Endothelial cell (in vitro differentiated cells): ENCODE measurements at regions not wholly inside any gene's neighbourhood (a gene's known extent, or its start where the extent isn't known, plus 50 kb on each side); places are given as distances from the start of the nearest gene placed in this dataset.

ENCODE experiments used
- DNase-seq: peaks from one replicate; pipeline ENCODE4 v3.0.0; 2021; ENCODE audit warnings: low spot score
- H3K27ac Mint-ChIP-seq: one replicate; pipeline ENCODE4 v1.8.0; 2021; ENCODE audit warnings: mixed read lengths, inconsistent platforms; ENCODE audit not compliant: unreplicated experiment
- H3K27me3 Mint-ChIP-seq: one replicate; pipeline ENCODE4 v1.8.0; 2021; ENCODE audit warnings: mild to moderate bottlenecking, moderate library complexity, mixed read lengths, inconsistent platforms; ENCODE audit not compliant: unreplicated experiment
- H3K36me3 Mint-ChIP-seq: one replicate; pipeline ENCODE4 v1.8.0; 2021; ENCODE audit warnings: mild to moderate bottlenecking, low read depth, mixed read lengths, inconsistent platforms; ENCODE audit not compliant: unreplicated experiment
- H3K4me1 Mint-ChIP-seq: one replicate; pipeline ENCODE4 v1.8.0; 2021; ENCODE audit warnings: mild to moderate bottlenecking, mixed read lengths, inconsistent platforms; ENCODE audit not compliant: unreplicated experiment
- H3K4me3 Mint-ChIP-seq: one replicate; pipeline ENCODE4 v1.8.0; 2021; ENCODE audit warnings: mild to moderate bottlenecking, mixed read lengths, inconsistent platforms; ENCODE audit not compliant: unreplicated experiment
- H3K9me3 Mint-ChIP-seq: one replicate; pipeline ENCODE4 v1.8.0; 2021; ENCODE audit warnings: mixed read lengths, inconsistent platforms; ENCODE audit not compliant: unreplicated experiment
- TF ChIP-seq, protein P1 (sequence below): fragments of 200-600 bp; sonication (generic); IDR thresholded peaks from one replicate; pipeline ENCODE4 v1.5.0; 2021; ENCODE audit warnings: antibody characterized with exemption; ENCODE audit not compliant: unreplicated experiment

DNA sequence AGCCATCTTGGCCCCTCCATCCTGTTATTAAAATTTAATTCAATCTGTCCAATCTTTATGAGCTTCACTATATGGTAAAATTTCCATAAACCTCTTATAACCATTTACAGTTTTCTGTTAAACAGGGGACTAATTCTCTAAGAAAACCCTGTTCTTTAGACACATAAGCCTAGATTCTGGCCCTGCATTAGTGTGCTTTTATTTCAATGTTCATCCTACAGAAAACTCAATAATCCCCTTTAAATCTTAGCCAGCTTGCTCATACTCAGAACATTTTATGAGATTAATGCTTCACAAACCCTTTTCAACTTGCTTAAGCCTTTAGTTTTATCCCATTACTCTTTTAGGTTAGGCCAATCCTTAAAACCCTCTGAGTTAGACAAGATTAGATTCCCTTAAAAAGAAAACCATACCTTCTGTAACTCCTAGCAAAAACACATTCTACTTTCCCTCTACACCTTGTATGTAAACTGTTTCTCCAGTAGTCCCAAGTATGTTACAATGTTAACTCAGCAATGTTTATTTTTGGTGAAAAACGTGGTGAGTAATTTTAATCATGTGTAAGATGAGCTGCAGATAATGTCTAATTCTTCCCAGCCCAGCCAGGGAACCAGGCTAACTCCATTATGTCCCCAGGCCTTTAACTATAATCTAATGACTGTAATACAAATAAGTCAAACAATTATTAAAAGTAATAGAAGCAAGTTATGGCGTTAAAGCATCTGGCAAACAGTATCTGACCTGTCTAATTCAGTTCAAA is 1953.4 kb upstream of the LRRTM1 start:
- DNase-seq = no peak
- no peak overlapping the region for H3K4me3 Mint-ChIP-seq

DNA sequence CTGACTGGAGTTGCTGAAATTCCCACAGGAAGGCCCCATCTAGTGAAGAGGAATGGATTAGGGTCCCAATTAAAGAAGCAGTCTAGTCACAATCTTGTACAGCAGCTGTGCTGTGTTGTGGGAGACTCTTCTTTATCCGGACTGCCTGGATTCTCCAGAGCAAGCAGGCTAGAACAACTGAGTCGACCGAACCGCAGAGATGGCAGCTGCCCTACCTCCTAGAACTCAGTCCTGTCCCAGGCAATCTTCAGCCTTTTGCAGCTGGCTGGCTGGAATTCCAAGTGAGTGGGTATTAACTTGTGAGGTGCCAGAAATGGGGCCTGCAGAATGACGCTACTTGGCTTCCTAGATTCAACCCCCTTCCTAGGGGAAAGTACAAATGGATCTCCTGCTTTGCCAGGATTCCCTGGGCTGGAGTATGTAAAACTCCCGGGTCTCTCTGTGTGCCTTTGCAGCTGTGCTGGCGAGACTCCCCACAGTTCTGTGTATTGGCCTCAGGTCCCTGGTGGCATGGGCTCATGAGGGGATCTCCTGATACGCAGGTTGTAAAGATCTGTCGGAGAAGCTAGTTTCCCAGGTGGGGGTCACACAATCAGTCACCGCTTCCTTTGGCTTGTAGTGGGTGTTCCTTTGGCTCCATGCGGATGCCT is 1952.6 kb upstream of the LRRTM1 start:
- Mint-ChIP-seq H3K27me3 (peaks cover 1% of the 10 kb centered on the region), H3K36me3 (no peaks in the 10 kb centered on the region), H3K4me3 (no peak overlapping the region), H3K4me1 (no peaks in the 10 kb centered on the region), H3K9me3 (no peaks in the 10 kb centered on the region), H3K27ac (no peak overlapping the region)
- TF ChIP-seq, protein P1, sequence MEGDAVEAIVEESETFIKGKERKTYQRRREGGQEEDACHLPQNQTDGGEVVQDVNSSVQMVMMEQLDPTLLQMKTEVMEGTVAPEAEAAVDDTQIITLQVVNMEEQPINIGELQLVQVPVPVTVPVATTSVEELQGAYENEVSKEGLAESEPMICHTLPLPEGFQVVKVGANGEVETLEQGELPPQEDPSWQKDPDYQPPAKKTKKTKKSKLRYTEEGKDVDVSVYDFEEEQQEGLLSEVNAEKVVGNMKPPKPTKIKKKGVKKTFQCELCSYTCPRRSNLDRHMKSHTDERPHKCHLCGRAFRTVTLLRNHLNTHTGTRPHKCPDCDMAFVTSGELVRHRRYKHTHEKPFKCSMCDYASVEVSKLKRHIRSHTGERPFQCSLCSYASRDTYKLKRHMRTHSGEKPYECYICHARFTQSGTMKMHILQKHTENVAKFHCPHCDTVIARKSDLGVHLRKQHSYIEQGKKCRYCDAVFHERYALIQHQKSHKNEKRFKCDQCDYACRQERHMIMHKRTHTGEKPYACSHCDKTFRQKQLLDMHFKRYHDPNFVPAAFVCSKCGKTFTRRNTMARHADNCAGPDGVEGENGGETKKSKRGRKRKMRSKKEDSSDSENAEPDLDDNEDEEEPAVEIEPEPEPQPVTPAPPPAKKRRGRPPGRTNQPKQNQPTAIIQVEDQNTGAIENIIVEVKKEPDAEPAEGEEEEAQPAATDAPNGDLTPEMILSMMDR = no peak
- no peak for DNase-seq

More for the DNA sequence above, 1953.4 kb upstream of the LRRTM1 start:
- Mint-ChIP-seq H3K36me3 (no peaks in the 10 kb centered on the region), H3K27me3 (peaks cover 1% of the 10 kb centered on the region), H3K4me1 (no peaks in the 10 kb centered on the region), H3K9me3 (no peaks in the 10 kb centered on the region), H3K27ac (no peak overlapping the region)
- TF ChIP-seq, protein P1 = no peak

DNA sequence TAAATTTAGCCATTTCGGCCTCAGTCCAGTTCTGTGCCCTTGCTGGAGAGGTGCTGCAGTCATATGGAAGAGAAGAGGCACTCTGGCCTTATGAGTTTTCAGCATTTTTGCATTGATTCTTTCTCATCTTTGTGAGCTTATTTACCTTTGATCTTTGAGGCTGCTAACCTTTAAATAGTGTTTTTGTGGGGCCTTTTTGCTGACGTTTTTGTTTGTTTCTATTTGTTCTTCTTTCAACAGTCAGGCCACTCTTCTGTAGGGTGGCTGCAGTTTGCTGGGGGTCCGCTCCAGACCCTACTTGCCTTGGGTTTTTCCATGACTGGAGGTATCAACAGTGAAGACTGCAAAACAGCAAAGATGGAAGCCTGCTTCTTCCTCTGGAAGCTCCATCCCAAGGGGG is 1951.7 kb upstream of the LRRTM1 start:
- H3K4me1 Mint-ChIP-seq = no peaks in the 10 kb centered on the region
- TF ChIP-seq, protein P1 = no peak
- H3K27ac Mint-ChIP-seq = no peak overlapping the region
- H3K36me3 Mint-ChIP-seq = no peaks in the 10 kb centered on the region
- DNase-seq = no peak
- H3K4me3 Mint-ChIP-seq = no peak overlapping the region
- H3K27me3 Mint-ChIP-seq = peaks cover 1% of the 10 kb centered on the region
- H3K9me3 Mint-ChIP-seq = no peaks in the 10 kb centered on the region

DNA sequence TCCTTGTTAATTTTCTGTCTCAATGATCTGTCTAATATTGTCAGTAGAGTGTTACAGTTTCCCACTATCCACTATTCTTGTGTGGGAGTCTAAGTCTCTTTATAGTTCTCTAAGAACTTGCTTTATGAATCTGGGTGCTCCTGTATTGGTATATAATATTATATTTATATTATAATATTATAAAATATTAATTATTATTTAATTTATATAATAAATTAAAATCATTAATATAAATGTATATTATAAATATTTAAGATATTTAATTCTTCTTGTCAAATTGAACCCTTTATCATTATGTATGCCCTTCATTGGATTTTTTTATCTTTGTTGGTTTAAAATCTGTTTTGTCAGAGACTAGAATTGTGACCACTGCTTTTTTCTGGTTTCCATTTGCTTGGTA is 1950.2 kb upstream of the LRRTM1 start:
- H3K4me3 Mint-ChIP-seq = no peak overlapping the region
- peaks cover 1% of the 10 kb centered on the region for H3K27me3 Mint-ChIP-seq
- no peak overlapping the region for H3K27ac Mint-ChIP-seq
- peaks cover 2% of the 10 kb centered on the region for H3K4me1 Mint-ChIP-seq
- TF ChIP-seq, protein P1 = no peak
- DNase-seq = no peak
- H3K9me3 Mint-ChIP-seq = no peaks in the 10 kb centered on the region
- no peaks in the 10 kb centered on the region for H3K36me3 Mint-ChIP-seq

DNA sequence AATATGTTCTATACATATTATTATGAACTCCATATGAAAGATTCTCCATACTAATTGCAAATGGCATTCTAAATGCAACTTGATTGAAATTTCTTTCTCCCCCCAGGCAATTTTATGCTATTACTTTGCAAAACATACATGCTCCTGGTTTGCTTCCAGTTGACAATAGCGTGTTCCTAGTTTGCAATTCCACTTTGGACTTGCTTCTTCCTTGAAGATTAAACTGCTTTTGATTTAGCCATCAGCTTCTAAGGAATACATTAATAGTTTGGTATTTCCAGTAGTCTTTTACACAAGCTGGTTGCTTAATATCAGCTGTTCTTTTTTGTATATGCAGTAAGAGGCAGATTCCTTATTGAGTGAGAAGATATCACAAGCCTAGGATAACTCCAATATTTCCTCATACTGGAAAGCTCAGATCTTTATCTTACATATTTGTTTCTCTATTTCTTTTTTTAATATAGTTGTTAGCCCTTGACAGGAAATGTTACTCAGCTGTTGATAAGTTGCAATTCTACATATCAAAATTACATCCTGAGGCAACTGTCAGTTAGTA is 1941.7 kb upstream of the LRRTM1 start:
- Mint-ChIP-seq H3K27me3 (no peaks in the 10 kb centered on the region), H3K36me3 (no peaks in the 10 kb centered on the region), H3K27ac (no peak overlapping the region), H3K4me1 (peaks cover 11% of the 10 kb centered on the region), H3K4me3 (no peak overlapping the region), H3K9me3 (no peaks in the 10 kb centered on the region)
- TF ChIP-seq, protein P1 = no peak
- DNase-seq = no peak
